Right lobe of liver (tissue), 4 donors: ENCODE measurements at regions not wholly inside any gene's neighbourhood (a gene's known extent, or its start where the extent isn't known, plus 50 kb on each side); places are given as distances from the start of the nearest gene placed in this dataset.

Source experiments
- POLR2A ChIP-seq: fragments of 450-650 bp; IDR thresholded peaks from one replicate; pipeline ENCODE4 v1.6.1; 2017; ENCODE audit warnings: antibody characterized with exemption, mild to moderate bottlenecking
- TF ChIP-seq, protein P1 (sequence below), 4 donors: fragments of 200-600 bp in 3 of 4; fragments of 450-650 bp in 1 of 4; IDR thresholded peaks; one replicate each; pipeline versions ENCODE4 v1.5.1 to v1.8.0; 2016 to 2022; ENCODE audit warnings: antibody characterized with exemption in 4 of 4, mild to moderate bottlenecking in 2 of 4
- donor health status: DM: no; HTN: no; CAD: no.
- donor health status: DM: no; HTN: no; CAD: no.
- donor health status: DM: no; HTN: yes; CAD: no.

DNA sequence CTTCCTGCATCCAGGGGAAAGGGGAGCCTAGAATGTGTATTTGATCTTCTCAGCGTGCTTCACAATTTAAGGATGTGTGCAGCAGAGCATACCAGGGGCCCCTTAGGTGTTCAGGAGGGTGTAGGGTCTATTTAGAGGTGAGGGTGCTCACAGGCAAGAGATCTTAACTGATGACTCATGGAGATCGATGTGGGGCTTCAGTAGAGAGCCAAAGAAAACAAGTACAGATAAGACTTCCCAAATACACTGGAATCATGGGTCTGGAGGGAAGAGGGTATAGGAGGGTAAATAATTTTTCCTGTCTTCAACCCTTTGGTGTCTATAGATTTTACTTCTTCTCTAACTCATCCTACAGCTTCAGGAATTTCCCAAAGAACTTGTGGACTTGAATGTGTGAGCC is 170.2 kb upstream of the LRRC3B start:
- TF ChIP-seq, protein P1, sequence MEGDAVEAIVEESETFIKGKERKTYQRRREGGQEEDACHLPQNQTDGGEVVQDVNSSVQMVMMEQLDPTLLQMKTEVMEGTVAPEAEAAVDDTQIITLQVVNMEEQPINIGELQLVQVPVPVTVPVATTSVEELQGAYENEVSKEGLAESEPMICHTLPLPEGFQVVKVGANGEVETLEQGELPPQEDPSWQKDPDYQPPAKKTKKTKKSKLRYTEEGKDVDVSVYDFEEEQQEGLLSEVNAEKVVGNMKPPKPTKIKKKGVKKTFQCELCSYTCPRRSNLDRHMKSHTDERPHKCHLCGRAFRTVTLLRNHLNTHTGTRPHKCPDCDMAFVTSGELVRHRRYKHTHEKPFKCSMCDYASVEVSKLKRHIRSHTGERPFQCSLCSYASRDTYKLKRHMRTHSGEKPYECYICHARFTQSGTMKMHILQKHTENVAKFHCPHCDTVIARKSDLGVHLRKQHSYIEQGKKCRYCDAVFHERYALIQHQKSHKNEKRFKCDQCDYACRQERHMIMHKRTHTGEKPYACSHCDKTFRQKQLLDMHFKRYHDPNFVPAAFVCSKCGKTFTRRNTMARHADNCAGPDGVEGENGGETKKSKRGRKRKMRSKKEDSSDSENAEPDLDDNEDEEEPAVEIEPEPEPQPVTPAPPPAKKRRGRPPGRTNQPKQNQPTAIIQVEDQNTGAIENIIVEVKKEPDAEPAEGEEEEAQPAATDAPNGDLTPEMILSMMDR (IDR thresholded peaks at IDR 0.05): no peak
- TF ChIP-seq POLR2A: no peak
